IPS-18c (cell line): ENCODE measurements at regions not wholly inside any gene's neighbourhood (a gene's known extent, or its start where the extent isn't known, plus 50 kb on each side); places are given as distances from the start of the nearest gene placed in this dataset.

Source experiments
- H3K4me3 ChIP-seq: 2 replicates; pipeline ENCODE4 v1.7.0; 2013; ENCODE audit warnings: low read depth, mild to moderate bottlenecking, low read length, moderate library complexity; ENCODE audit not compliant: insufficient read depth
- H3K9me3 ChIP-seq: one replicate; pipeline ENCODE4 v1.6.1; 2013; ENCODE audit warnings: mild to moderate bottlenecking, low read length, moderate library complexity; ENCODE audit not compliant: control insufficient read depth, insufficient read depth

DNA sequence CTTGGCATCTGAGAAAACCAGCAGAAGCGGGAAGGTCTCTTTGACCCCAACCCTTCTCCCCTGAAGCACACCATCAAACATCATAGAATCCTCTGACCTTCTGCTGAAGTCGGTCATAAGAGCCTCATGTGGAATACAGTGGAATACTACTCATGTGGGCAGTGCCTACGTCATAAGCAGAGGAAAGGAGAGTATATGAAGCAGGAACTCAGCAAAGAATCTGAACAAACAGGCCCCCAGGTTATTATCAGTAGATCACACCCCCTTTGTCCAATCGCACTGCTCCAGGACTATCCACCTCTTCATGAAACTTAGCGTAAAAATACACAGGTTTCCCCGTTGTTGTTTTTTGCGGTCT, 394.1 kb upstream of the PROK2 start:
- Histone ChIP-seq H3K4me3 (no peak overlapping the region), H3K9me3 (no peaks in the 10 kb centered on the region)

DNA sequence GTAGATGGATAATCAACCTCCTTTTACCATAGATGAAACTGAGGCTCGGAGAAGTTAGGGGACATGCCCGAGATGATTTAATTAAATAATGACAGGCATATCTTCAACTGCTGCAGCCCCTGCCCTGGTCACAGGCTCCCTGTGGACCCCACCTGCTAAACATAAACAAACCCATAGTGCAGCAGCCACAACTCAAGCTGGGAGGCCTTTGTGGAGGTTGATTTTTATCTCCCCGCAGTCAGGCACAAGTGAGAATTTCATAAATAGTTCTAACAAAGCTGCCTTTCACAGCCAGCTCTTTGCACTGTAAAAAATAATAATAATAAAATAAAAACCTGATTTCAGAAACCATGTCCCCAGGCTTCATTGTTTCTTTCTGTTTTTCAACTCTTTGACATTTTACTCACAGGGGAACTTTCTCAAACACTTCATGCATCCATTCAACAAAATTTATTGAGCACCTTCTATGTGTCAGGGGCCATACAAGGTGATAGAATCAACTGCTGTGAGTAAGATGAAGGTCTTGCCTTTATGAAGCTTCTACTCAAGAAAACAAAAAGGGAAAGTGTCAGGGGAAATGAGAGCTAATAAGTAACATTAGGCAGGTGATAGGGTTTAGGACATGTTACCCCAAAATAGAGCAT, 393.6 kb upstream of the PROK2 start:
- no peaks in the 10 kb centered on the region for H3K9me3 ChIP-seq
- no peak overlapping the region for H3K4me3 ChIP-seq

DNA sequence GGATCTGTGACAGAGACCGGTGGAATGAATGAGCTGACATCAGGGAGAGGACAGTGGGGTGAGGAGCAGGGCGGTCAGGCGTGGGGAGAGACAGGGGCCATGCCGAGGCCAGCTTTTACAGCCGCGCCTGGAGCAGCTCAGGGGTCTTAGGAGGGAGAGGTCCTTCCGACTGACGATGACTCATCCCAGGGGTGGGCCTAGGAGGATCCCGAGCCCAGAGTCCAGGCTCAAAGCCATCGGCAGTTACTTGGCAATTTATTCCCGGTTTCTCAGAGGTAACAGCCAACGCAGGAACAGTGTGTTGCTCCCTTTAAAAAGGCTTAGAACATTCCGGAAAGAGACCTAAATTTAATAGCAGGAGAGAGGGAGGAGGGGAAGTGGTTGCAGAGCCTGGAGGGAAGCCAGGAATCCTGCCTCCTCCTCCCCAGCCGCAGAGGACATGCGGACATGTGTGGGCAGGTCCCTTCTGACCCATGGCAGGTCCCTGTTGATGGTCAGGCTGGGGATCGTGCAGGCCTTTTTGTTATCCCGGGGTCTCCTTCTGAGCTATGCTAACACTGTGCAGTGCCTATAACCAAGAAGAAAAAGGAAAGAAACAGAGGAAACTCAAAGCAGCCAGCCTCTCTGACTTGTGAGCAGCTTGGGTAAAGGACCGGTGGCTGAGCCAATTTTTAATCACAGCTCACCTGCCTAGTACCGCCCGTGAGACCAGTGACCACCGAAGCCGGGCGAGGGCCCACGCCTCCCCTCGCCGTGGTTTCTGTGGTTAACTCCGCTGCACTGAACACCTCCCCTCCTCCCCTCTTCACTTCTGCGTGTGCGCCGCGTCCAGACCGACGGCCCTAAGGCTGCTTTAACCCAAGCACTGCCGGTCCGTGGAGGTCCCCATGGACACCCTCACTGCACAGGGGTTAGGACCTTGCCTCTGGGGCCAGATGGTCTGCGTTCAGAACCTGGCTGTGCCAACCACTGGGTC, 392.4 kb upstream of the PROK2 start:
- Histone ChIP-seq H3K9me3 (no peaks in the 10 kb centered on the region), H3K4me3 (no peak overlapping the region)

DNA sequence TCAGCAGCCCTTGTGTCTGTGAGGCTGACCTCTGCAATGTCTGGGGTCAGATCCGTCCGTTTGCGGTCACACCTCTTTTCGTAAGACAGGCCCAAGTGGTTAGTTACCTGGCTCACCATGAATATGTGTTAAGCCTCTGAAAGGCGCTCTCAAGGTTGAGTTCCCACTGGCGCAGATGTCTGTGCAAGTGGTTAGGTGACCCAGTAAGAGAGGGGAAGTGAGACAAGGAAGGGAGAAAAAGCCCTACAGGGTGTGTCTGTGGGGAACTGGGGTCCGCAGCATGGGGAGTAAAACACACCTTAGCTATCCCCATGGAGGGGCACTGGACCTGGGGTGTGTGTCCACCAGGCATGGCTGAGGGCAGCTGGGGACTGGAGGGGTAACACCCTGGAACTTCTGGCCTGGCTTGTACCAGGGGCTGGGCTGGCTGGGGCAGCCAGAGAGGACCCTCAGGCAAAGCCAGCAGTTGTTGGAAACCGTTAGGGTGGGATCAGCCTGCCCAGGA, 391.6 kb upstream of the PROK2 start:
- H3K4me3 ChIP-seq = no peak overlapping the region
- H3K9me3 ChIP-seq = no peaks in the 10 kb centered on the region

DNA sequence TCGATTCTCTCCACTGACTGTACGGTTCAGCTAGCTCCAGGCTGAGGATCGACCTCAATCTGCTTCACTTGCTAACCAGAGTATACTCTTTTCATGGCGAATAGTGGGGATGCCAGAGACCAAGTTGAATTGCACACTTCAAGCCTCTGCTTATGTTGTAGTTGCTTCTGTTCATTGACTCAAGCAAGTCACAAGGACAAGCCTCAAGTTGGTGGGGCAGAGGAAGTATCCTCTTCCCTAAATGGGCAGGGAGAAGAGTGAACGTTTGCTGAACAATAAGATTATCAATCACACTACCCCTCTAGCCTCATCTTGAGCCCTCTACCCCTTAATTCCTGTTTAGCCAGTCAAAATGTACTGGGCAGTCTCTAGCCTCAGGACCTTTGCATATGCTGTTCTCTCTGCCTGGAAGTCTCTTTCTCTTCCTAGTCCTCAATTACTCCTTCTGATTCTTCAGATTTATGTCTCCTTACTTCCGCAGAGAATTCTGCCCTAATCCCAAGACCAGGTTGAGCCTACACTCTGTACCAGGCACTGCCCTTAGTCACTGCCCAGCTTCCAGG, 390.4 kb upstream of the PROK2 start:
- H3K4me3 ChIP-seq = no peak overlapping the region

DNA sequence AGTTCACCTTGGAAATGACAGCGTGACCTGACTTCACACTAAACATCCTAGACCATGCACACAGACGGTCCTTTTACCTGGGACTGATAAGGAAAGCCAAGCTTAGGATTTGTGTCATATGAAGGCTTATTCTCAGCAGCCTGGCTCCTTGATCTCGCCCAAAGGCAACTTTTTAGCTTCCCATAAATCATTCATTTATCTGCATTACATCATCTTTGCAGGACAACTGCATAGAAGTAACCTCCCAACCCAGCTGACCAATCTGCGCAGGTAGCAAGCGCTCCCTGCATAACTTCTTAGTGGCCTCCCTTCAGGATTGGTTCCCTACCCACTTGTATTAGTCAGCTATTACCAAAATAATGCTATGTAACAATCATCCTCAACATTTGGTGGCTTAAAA, 389.9 kb upstream of the PROK2 start:
- no peaks in the 10 kb centered on the region for H3K9me3 ChIP-seq
- no peak overlapping the region for H3K4me3 ChIP-seq

More for the DNA sequence above, 390.4 kb upstream of the PROK2 start:
- no peaks in the 10 kb centered on the region for H3K9me3 ChIP-seq

DNA sequence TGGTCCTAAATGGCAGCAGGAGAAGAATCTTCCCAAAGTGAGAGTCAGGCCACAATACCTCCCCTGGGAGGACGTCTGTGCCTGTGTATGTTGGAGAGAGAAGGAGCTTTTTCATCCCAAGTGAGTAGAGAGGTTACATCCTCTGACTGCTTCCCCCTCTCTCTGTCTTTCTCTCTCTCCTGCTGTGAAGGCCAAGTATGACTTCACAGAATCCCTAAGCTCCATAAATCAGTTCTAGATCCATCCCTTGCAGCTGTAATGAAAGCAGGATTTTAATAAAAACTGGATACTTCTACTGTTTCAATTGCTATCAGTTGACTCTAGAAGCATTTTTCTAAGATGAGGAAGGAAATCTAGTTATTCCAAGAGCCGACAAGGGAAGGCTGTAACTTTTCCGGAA, 389.1 kb upstream of the PROK2 start:
- H3K9me3 ChIP-seq = no peaks in the 10 kb centered on the region

DNA sequence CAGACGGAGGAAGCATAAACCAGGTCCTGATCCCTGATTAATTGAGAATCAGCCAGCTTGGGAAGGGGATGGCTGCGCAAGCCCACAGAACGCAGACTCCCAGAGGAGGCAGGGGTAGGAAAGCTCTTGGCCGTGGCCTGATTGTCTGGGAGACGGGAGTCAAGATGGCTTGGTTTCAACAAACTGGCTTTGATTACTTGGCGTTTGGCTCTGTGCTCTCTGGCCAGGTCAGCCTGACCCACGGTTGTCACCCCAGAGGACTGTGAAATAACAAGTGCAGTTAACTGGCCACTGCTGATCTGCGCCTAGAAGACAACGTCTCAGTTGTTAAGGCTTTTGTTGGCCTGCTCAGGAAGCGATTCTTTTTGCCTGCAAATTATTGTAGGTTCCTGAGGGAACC, 387.0 kb upstream of the PROK2 start:
- Histone ChIP-seq H3K4me3 (no peak overlapping the region), H3K9me3 (no peaks in the 10 kb centered on the region)

More for the DNA sequence above, 389.1 kb upstream of the PROK2 start:
- no peak overlapping the region for H3K4me3 ChIP-seq

DNA sequence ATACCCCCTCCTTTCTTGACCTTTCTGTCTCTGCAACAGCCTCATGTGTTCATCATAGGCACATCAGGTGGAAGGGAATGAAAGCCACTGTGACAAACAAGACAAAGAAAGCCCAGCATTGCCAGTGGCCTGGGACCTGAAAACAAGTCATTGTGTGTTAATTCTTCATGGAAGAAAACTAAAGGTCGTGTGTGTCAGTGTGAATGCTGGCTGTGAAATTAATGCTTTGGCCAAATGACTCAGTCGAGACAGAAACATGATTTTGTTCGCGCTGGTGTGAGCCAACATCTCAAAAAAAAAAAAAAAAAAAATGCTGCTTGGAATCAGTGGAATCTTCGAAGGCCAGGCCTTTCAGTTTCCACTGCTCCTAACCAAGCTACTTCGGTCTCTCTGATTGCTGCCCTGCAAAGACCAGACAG, 386.5 kb upstream of the PROK2 start:
- H3K4me3 ChIP-seq = no peak overlapping the region

DNA sequence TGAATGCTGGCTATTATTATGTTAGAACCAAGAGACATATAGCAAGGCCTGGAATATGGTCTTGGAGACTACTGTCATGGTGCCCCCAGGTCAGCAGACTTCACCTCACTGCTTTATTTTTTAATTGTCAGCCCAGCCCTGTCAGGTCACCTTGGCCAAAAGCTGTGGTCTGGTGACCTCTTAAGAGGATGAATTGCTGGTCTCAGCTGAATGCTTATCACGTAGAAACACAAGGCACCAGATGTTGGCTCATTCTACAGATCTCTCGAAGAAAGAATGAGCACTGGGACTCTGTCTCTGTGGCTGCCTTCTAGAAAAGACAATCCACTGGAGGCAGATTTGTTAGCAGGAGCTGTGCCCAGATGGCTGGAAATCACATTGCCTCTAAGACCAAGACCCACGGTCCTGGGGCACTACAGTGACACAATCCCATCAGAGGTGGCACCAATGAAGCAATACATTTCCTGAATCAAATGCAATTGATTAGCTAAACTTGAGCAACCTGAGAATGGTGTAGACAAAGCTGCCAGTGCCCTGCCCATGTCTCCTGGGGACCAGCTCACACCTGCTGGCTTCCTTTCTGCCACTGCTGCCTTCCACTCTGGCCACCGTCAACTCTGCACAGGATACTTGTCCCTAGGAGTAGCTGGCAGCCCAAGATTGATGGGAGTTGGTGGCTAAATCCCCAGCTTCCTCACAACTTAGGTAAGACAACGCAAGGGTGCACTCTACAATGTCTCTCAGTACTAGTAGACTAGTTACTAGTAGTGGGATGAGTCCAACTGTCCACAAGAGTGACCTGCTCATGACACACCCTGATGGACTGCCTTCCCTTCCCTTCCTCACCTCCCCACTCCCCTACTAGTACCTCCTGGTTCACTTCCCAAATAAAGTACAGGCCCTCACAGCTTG, 384.9 kb upstream of the PROK2 start:
- Histone ChIP-seq H3K9me3 (no peaks in the 10 kb centered on the region), H3K4me3 (no peak overlapping the region)

More for the DNA sequence above, 386.5 kb upstream of the PROK2 start:
- H3K9me3 ChIP-seq = no peaks in the 10 kb centered on the region

DNA sequence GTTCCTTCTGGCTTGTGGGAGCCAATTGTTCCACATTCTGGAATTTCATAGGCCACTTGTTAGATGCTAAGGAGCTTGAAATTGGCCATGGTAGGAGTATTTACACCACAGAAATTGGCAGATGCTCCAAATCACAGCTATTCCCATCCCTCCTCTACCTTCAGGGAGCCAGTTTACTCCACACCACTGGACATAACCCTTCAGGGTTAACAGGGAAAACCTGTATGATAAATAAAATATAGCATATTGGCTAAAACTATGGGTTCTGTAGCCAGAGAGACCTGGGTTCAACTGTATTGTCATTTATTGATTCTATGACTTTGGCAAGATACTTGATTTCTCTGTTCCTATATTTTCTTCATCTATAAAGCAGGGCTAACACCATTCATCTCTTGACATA, 384.2 kb upstream of the PROK2 start:
- no peak overlapping the region for H3K4me3 ChIP-seq
- no peaks in the 10 kb centered on the region for H3K9me3 ChIP-seq

DNA sequence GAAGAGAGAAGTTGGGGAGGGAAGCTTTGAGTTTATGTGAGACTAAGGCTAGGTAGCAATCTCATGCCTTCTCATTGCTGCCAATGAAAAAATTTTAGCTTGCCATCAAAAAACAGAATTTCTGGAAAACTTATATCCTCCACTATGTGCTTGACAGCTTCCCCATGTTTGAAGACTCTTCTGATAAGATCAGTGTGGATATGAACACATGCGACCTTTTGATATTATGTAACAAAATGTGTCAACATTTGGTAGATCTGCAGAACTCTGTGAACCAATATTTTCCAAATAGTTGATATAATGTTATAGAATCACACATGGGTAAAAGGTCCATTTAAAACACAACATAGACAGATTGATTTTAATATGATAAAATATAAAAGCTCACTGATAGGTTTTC, 380.9 kb upstream of the PROK2 start:
- no peaks in the 10 kb centered on the region for H3K9me3 ChIP-seq
- no peak overlapping the region for H3K4me3 ChIP-seq

DNA sequence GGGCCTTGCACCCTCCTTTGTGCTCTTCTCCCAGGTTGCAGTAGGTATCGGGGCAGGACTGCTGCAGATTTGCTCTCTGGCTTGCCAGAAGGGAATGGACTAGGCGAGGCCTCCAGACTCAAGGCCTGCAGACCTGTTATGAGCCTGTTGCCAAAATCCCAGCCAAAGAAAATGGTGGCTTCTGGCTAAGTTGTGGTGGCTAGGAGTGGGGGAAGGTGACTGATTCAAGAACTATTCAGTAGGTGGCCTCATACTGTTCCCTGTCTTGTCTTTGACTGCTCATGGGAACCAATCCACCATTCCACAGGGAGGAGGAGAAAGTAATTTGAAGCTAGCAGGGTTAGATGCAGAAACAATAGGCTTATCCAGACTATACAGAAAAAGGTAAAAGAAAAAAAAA, 380.4 kb upstream of the PROK2 start:
- Histone ChIP-seq H3K9me3 (no peaks in the 10 kb centered on the region), H3K4me3 (no peak overlapping the region)

DNA sequence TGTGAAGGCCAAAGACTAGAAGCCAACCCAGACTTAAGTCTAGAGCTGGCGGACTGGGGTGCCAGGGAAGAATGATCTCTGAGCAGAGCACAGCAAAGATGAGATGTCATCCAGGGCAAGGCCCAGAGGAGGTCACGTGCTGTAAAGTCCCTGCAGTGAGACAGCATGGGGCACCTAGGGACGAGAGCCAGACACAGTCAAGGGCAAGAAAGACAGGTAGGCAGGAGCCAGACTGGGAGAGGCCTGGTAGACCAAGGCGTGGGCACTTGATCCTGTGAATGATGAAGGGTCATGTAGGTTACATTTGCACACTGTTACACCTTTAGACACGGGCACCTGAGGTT, 379.7 kb upstream of the PROK2 start:
- Histone ChIP-seq H3K4me3 (no peak overlapping the region), H3K9me3 (no peaks in the 10 kb centered on the region)

DNA sequence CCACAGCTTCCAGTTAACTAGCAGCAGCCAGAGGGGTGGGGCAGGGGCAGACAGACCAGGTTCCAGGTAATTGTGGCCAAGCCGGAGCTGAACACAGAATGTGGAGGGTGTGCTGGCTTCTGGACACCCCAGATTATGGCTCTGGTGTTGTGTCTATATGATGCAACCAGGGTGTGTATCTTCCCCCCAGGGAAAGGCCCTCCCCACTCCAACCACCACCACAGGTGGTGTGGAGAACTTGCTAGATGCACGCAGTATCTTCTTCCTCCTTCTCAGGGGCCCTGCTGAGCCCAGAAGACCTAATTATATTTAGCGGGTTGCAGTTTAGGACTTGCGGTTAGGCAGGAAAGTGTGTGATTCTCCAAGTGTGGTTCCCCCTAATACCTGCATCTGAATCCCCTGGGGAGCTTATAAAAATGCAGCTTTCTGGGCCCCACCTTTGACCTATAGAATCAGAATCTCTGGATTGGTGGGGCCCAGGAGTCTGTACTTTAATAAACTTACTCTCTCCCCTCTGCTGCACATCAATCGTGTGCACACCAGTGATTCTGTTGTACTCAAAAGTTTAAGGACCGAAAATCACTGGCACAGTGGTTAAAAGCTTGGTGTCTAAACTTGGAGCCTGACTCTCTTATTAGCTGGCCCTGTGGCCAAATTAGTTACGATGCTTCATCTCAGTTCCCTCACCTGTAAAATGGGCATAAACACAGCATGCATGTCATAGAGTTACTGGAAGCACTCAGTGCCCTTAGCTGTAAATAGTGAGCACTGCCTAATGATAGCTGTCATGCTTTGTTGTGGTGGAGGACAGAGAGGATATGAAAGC, 379.1 kb upstream of the PROK2 start:
- Histone ChIP-seq H3K4me3 (no peak overlapping the region), H3K9me3 (no peaks in the 10 kb centered on the region)

DNA sequence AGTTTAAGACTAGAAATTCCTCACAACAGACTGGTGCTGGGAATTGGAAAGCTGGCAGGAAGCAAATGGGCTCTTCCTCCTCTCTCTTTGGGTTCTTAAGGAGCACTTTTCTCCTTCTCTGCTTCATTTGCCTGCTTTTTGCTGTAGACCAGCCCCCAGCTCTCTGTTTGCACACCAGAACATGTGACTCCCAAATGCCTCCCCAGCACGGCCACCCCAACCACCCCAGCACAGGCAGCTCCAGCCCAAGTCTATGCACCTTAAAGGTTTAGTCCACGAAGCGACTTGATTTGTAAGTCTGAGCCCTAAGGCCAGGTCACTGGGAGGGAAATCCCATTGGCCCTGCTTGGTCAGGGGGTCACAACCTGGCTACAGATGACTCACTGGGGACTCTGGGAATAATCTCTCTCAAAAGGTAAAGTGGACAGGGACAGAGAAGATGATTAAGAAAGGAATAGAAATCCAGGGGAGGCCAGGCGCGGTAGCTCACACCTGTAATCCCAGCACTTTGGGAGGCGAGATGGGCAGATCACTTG, 377.8 kb upstream of the PROK2 start:
- no peaks in the 10 kb centered on the region for H3K9me3 ChIP-seq

More for the DNA sequence above, 377.8 kb upstream of the PROK2 start:
- H3K4me3 ChIP-seq = no peak overlapping the region
